ENCODE measurements at regions not wholly inside any gene's neighbourhood (a gene's known extent, or its start where the extent isn't known, plus 50 kb on each side); places are given as distances from the start of the nearest gene placed in this dataset.

- no peaks in the 10 kb centered on the region for H3K79me2 ChIP-seq (ENCODE audit: control insufficient read depth, insufficient read depth, low read length)
These were observed 94.4 kb upstream of the MEIS1 start for GRCh38 chr2:66340521-66340920.

GRCh38 chr2:66334237-66335029, 100.5 kb upstream of the MEIS1 start:
- CTCF ChIA-PET, result no interaction called here
- Histone ChIP-seq H3K4me3 (ENCODE audit: control extremely low read depth in 1 of 5, extremely low read depth in 1 of 5, insufficient read depth in 1 of 5, low read depth in 2 of 5, low read length in 4 of 5) (no peak overlapping the region), H2AFZ (ENCODE audit: insufficient read depth, low read depth, low read length, poor library complexity, severe bottlenecking) (no peak overlapping the region), H4K20me1 (ENCODE audit: control insufficient read depth, insufficient read depth, low read length, poor library complexity, severe bottlenecking) (no peaks in the 10 kb centered on the region), H3K4me1 (ENCODE audit: control insufficient read depth in 2 of 2, insufficient read depth in 2 of 2, low read length in 2 of 2) (no peaks in the 10 kb centered on the region), H3K79me2 (ENCODE audit: control insufficient read depth, insufficient read depth, low read length) (no peaks in the 10 kb centered on the region), H3K9ac (ENCODE audit: low read length) (no peak overlapping the region), H3K4me2 (replicated peaks; ENCODE audit: low read depth, low read length, poor library complexity, severe bottlenecking) (no peak overlapping the region), H3K27me3 (replicated peaks in 1 of 4; ENCODE audit: control extremely low read depth in 1 of 4, control insufficient read depth in 3 of 4, insufficient read depth in 4 of 4, low read length in 3 of 4) (no peaks in the 10 kb centered on the region), H3K27ac (ENCODE audit: low read length in 2 of 2) (no peak overlapping the region), H3K9me3 (ENCODE audit: control extremely low read depth in 1 of 3, control insufficient read depth in 2 of 3, insufficient read depth in 1 of 3, low read length in 2 of 3) (no peaks in the 10 kb centered on the region), H3K36me3 (replicated peaks in 1 of 2; ENCODE audit: control extremely low read depth in 1 of 2, control insufficient read depth in 1 of 2, extremely low read depth in 1 of 2, insufficient read depth in 2 of 2, low read length in 1 of 2) (no peaks in the 10 kb centered on the region)
- POLR2A ChIA-PET, result no interaction called here
- DNase-seq (no peak), ATAC-seq (ENCODE audit: low read depth) (no peak)
- H3K27me3 Mint-ChIP-seq, result peaks cover 3% of the 10 kb centered on the region
- WGBS (ENCODE audit: insufficient coverage), result 91% methylated on average over 5 of the region's 10 CpGs
- TF ChIP-seq EZH2 (IDR thresholded peaks at IDR 0.05; ENCODE audit: borderline replicate concordance, insufficient read depth, low read depth, low read length, poor library complexity, severe bottlenecking), result no peak
- TF ChIP-seq, protein P1, sequence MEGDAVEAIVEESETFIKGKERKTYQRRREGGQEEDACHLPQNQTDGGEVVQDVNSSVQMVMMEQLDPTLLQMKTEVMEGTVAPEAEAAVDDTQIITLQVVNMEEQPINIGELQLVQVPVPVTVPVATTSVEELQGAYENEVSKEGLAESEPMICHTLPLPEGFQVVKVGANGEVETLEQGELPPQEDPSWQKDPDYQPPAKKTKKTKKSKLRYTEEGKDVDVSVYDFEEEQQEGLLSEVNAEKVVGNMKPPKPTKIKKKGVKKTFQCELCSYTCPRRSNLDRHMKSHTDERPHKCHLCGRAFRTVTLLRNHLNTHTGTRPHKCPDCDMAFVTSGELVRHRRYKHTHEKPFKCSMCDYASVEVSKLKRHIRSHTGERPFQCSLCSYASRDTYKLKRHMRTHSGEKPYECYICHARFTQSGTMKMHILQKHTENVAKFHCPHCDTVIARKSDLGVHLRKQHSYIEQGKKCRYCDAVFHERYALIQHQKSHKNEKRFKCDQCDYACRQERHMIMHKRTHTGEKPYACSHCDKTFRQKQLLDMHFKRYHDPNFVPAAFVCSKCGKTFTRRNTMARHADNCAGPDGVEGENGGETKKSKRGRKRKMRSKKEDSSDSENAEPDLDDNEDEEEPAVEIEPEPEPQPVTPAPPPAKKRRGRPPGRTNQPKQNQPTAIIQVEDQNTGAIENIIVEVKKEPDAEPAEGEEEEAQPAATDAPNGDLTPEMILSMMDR (IDR thresholded peaks at IDR 0.05), result no peak
- H3K9me3 Mint-ChIP-seq (ENCODE audit: insufficient read depth), result no peaks in the 10 kb centered on the region
- no peak overlapping the region for H3K4me3 Mint-ChIP-seq
- H3K27ac Mint-ChIP-seq, result no peak overlapping the region
- no peaks in the 10 kb centered on the region for H3K4me1 Mint-ChIP-seq
- intact Hi-C loops (cut with micrococcal nuclease), result no loop called here

More at GRCh38 chr2:66340521-66340920, 94.4 kb upstream of the MEIS1 start:
- Histone ChIP-seq H3K4me2 (replicated peaks; ENCODE audit: low read depth, low read length, poor library complexity, severe bottlenecking) (no peak overlapping the region), H4K20me1 (ENCODE audit: control insufficient read depth, insufficient read depth, low read length, poor library complexity, severe bottlenecking) (no peaks in the 10 kb centered on the region), H3K27ac (ENCODE audit: low read length in 2 of 2) (no peak overlapping the region), H3K4me3 (ENCODE audit: control extremely low read depth in 1 of 5, extremely low read depth in 1 of 5, insufficient read depth in 1 of 5, low read depth in 2 of 5, low read length in 4 of 5) (no peak overlapping the region), H3K9me3 (ENCODE audit: control extremely low read depth in 1 of 3, control insufficient read depth in 2 of 3, insufficient read depth in 1 of 3, low read length in 2 of 3) (no peaks in the 10 kb centered on the region), H3K4me1 (ENCODE audit: control insufficient read depth in 2 of 2, insufficient read depth in 2 of 2, low read length in 2 of 2) (no peaks in the 10 kb centered on the region), H3K9ac (ENCODE audit: low read length) (no peak overlapping the region), H3K27me3 (replicated peaks in 1 of 4; ENCODE audit: control extremely low read depth in 1 of 4, control insufficient read depth in 3 of 4, insufficient read depth in 4 of 4, low read length in 3 of 4) (no peaks in the 10 kb centered on the region), H3K36me3 (replicated peaks in 1 of 2; ENCODE audit: control extremely low read depth in 1 of 2, control insufficient read depth in 1 of 2, extremely low read depth in 1 of 2, insufficient read depth in 2 of 2, low read length in 1 of 2) (no peaks in the 10 kb centered on the region), H2AFZ (ENCODE audit: insufficient read depth, low read depth, low read length, poor library complexity, severe bottlenecking) (no peak overlapping the region)
- Mint-ChIP-seq H3K27ac (no peak overlapping the region), H3K4me1 (no peaks in the 10 kb centered on the region), H3K4me3 (no peak overlapping the region), H3K27me3 (no peaks in the 10 kb centered on the region), H3K9me3 (ENCODE audit: insufficient read depth) (no peaks in the 10 kb centered on the region)
- POLR2A ChIA-PET, result no interaction called here
- ATAC-seq (ENCODE audit: low read depth) (no peak), DNase-seq (no peak)
- TF ChIP-seq, protein P1 (IDR thresholded peaks at IDR 0.05), result no peak
- TF ChIP-seq EZH2 (IDR thresholded peaks at IDR 0.05; ENCODE audit: borderline replicate concordance, insufficient read depth, low read depth, low read length, poor library complexity, severe bottlenecking), result no peak
- CTCF ChIA-PET, result no interaction called here
- intact Hi-C loops (cut with micrococcal nuclease), result no loop called here
- 80% methylated on average over 1 of the region's 5 CpGs for WGBS (ENCODE audit: insufficient coverage)

All from B cell (primary cell).